ENCODE measurements at regions not wholly inside any gene's neighbourhood (a gene's known extent, or its start where the extent isn't known, plus 50 kb on each side); places are given as distances from the start of the nearest gene placed in this dataset.

- H3K4me3 ChIP-seq: no peak overlapping the region
- no peaks in the 10 kb centered on the region for H3K27me3 ChIP-seq
- in situ Hi-C loops (cut with MboI; ENCODE audit: low sequenced_read_pairs in 4 of 4): no loop called here
- DNase-seq: no peak
- no peaks in the 10 kb centered on the region for H3K36me3 ChIP-seq
- no peaks in the 10 kb centered on the region for H3K9me3 ChIP-seq
- no peaks in the 10 kb centered on the region for H3K4me1 ChIP-seq
- no peak for TF ChIP-seq CTCF (IDR thresholded peaks at IDR 0.05 in 4 of 5, conservative IDR thresholded peaks at IDR 0.05 in 1 of 5)
- no peak for TF ChIP-seq POLR2A (IDR thresholded peaks at IDR 0.05)
- no peak for ATAC-seq
- no peak overlapping the region for H3K27ac ChIP-seq
- intact Hi-C loops (cut with DNase I; ENCODE audit: low total_unique reads): no loop called here
These were observed 145.3 kb upstream of the NCAM2 start for GRCh38 chr21:20852866-20853265.

- Histone ChIP-seq H3K36me3 (no peaks in the 10 kb centered on the region), H3K27ac (no peak overlapping the region), H3K27me3 (no peaks in the 10 kb centered on the region), H3K4me3 (no peak overlapping the region), H3K4me1 (no peaks in the 10 kb centered on the region), H3K9me3 (no peaks in the 10 kb centered on the region)
- in situ Hi-C loops (cut with MboI; ENCODE audit: low sequenced_read_pairs in 4 of 4): no loop called here
- no peak for TF ChIP-seq CTCF (IDR thresholded peaks at IDR 0.05 in 4 of 5, conservative IDR thresholded peaks at IDR 0.05 in 1 of 5)
- no peak for TF ChIP-seq POLR2A (IDR thresholded peaks at IDR 0.05)
- ATAC-seq (no peak), DNase-seq (no peak)
- intact Hi-C loops (cut with DNase I; ENCODE audit: low total_unique reads): no loop called here
These were observed 141.3 kb upstream of the NCAM2 start for GRCh38 chr21:20856926-20857325.

GRCh38 chr21:20874202-20874601 lies 124.0 kb upstream of the NCAM2 start:
- Histone ChIP-seq H3K27ac (no peak overlapping the region), H3K4me3 (no peak overlapping the region), H3K36me3 (no peaks in the 10 kb centered on the region), H3K4me1 (no peaks in the 10 kb centered on the region), H3K27me3 (no peaks in the 10 kb centered on the region), H3K9me3 (no peaks in the 10 kb centered on the region)
- in situ Hi-C loops (cut with MboI; ENCODE audit: low sequenced_read_pairs in 4 of 4) (no loop called here), intact Hi-C loops (cut with DNase I; ENCODE audit: low total_unique reads) (no loop called here)
- ATAC-seq: no peak
- TF ChIP-seq POLR2A (IDR thresholded peaks at IDR 0.05): no peak
- no peak for TF ChIP-seq CTCF (IDR thresholded peaks at IDR 0.05 in 4 of 5, conservative IDR thresholded peaks at IDR 0.05 in 1 of 5)
- DNase-seq: no peak

- H3K4me3 ChIP-seq: no peak overlapping the region
These were observed 122.5 kb upstream of the NCAM2 start for GRCh38 chr21:20875742-20876141.

More at GRCh38 chr21:20875742-20876141, 122.5 kb upstream of the NCAM2 start:
- DNase-seq: no peak
- Histone ChIP-seq H3K4me1 (no peaks in the 10 kb centered on the region), H3K27me3 (no peaks in the 10 kb centered on the region), H3K27ac (no peak overlapping the region), H3K36me3 (no peaks in the 10 kb centered on the region), H3K9me3 (no peaks in the 10 kb centered on the region)
- ATAC-seq: no peak
- in situ Hi-C loops (cut with MboI; ENCODE audit: low sequenced_read_pairs in 4 of 4): no loop called here
- TF ChIP-seq CTCF (IDR thresholded peaks at IDR 0.05 in 4 of 5, conservative IDR thresholded peaks at IDR 0.05 in 1 of 5) (no peak), POLR2A (IDR thresholded peaks at IDR 0.05) (no peak)
- intact Hi-C loops (cut with DNase I; ENCODE audit: low total_unique reads): no loop called here

Measured in gastrocnemius medialis (tissue), 4 donors.